CD4-positive, alpha-beta T cell (primary cell): ENCODE measurements at regions not wholly inside any gene's neighbourhood (a gene's known extent, or its start where the extent isn't known, plus 50 kb on each side); places are given as distances from the start of the nearest gene placed in this dataset.

ENCODE experiments used
- ATAC-seq: fragments of 200-7000 bp; cut with Tn5 transposase; one replicate; pipeline ENCODE4 v1.10.0; 2022; ENCODE audit warnings: mild to moderate bottlenecking; ENCODE audit not compliant: poor library complexity
- CTCF ChIA-PET: fragments of 350-600 bp; sonication (Branson Sonifier 250); formaldehyde crosslinking; loops from one replicate; lab custom pipeline; 2021; ENCODE audit warnings: antibody characterized with exemption, inconsistent platforms; lab: Charles Lee
- POLR2A ChIA-PET: fragments of 350-600 bp; sonication (Branson Sonifier 250); formaldehyde crosslinking; loops from one replicate; lab custom pipeline; 2021; ENCODE audit warnings: antibody characterized with exemption, inconsistent platforms; lab: Charles Lee
- DNase-seq, 14 experiments: peaks; one replicate each; pipeline ENCODE4 v3.0.0-alpha.2; 2013 to 2020; ENCODE audit warnings: mixed read lengths in 2 of 14
- H3K27ac ChIP-seq, 2 donors: one replicate each; pipeline versions ENCODE4 v1.5.1 to v1.7.0; 2013; ENCODE audit warnings: low read length in 2 of 2, low read depth in 1 of 2, mild to moderate bottlenecking in 1 of 2
- H3K27me3 ChIP-seq, 2 experiments: 1 replicate in 1 of 2; 2 replicates in 1 of 2; pipeline versions ENCODE4 v1.6.1 to v1.7.0; 2013; ENCODE audit warnings: low read length in 2 of 2, control low read depth in 1 of 2, mild to moderate bottlenecking in 1 of 2, moderate library complexity in 1 of 2; ENCODE audit not compliant: insufficient read depth in 2 of 2, control insufficient read depth in 1 of 2
- H3K36me3 ChIP-seq: one replicate; pipeline ENCODE4 v1.6.1; 2013; ENCODE audit warnings: low read length, control low read depth; ENCODE audit not compliant: insufficient read depth
- H3K4me1 ChIP-seq: one replicate; pipeline ENCODE4 v1.6.1; 2013; ENCODE audit warnings: low read length, control low read depth; ENCODE audit not compliant: insufficient read depth
- H3K4me3 ChIP-seq: one replicate; pipeline ENCODE4 v1.5.1; 2013; ENCODE audit warnings: mild to moderate bottlenecking, low read length, moderate library complexity
- H3K9me3 ChIP-seq, 2 experiments: 1 replicate in 1 of 2; 2 replicates in 1 of 2; pipeline versions ENCODE4 v1.6.1 to v1.7.0; 2013; ENCODE audit warnings: low read length in 2 of 2, mild to moderate bottlenecking in 2 of 2, control low read depth in 1 of 2, moderate library complexity in 1 of 2; ENCODE audit not compliant: control insufficient read depth in 1 of 2, insufficient read depth in 1 of 2
- H3K27ac Mint-ChIP-seq: one replicate; pipeline ENCODE4 v1.8.0; 2020; ENCODE audit warnings: mixed read lengths
- H3K27me3 Mint-ChIP-seq: one replicate; pipeline ENCODE4 v1.8.0; 2021; ENCODE audit warnings: mixed read lengths
- H3K36me3 Mint-ChIP-seq: one replicate; pipeline ENCODE4 v1.8.0; 2021; ENCODE audit warnings: low read depth, mixed read lengths
- H3K4me1 Mint-ChIP-seq: one replicate; pipeline ENCODE4 v1.8.0; 2021; ENCODE audit warnings: low read depth, mixed read lengths
- H3K4me3 Mint-ChIP-seq: one replicate; pipeline ENCODE4 v1.8.0; 2020; ENCODE audit warnings: mild to moderate bottlenecking, mixed read lengths
- H3K9me3 Mint-ChIP-seq: one replicate; pipeline ENCODE4 v1.8.0; 2020; ENCODE audit warnings: mixed read lengths
- CTCF ChIP-seq: fragments of 200-600 bp; IDR thresholded peaks from one replicate; pipeline ENCODE4 v1.8.0; 2022; ENCODE audit warnings: antibody characterized with exemption, mild to moderate bottlenecking
- intact Hi-C, 2 experiments: fragments of 100-400 bp; cut with DNase I in 1 of 2; cut with micrococcal nuclease in 1 of 2; formaldehyde crosslinking; loops; one replicate each; pipeline versions ENCODE4 v1.15.1 to v1.9.0; 2023 to 2025; cut with DNase I, micrococcal nuclease

DNA sequence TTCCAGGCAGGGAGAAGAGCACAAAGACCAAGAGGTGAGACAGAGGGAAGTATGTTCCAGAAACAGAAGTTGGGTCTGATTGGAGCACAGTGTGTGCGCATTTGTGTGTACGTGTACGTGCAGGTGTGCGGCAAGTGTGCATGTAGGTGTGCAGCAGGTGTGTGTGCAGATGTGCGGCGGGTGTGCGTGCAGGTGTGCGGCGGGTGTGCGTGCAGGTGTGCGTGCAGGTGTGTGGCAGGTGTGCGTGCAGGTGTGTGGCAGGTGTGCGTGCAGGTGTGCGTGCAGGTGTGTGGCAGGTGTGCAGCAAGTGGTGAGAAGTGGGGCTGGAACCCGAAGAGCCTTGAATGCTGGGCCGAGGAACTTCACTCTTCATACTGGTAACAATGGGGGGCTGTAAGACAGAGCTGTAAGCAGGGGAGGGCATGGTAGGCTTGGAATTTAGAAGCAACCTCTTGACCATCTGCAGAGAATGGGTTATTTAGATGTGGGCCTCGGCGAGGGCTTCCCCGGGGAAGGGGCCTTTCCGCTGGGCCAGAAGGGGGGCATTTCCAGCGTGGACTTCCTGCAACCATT lies 118.0 kb upstream of the WNT4 start:
- Histone ChIP-seq H3K27ac (no peak overlapping the region), H3K4me1 (no peaks in the 10 kb centered on the region), H3K27me3 (no peaks in the 10 kb centered on the region), H3K9me3 (peaks cover 0 to 4% of the 10 kb centered on the region in 2 experiments), H3K36me3 (no peaks in the 10 kb centered on the region), H3K4me3 (no peak overlapping the region)
- no peak for TF ChIP-seq CTCF
- intact Hi-C loops = no loop called here
- Mint-ChIP-seq H3K9me3 (no peaks in the 10 kb centered on the region), H3K27me3 (peaks cover 13% of the 10 kb centered on the region), H3K27ac (no peak overlapping the region), H3K36me3 (no peaks in the 10 kb centered on the region), H3K4me3 (no peak overlapping the region), H3K4me1 (no peaks in the 10 kb centered on the region)
- ChIA-PET CTCF (no interaction called here), POLR2A (no interaction called here)
- ATAC-seq = no peak
- no peak for DNase-seq

GRCh38 chr1:22261580-22261979 lies 118.7 kb upstream of the WNT4 start:
- no peaks in the 10 kb centered on the region for H3K36me3 ChIP-seq
- Mint-ChIP-seq H3K27me3 (peaks cover 9% of the 10 kb centered on the region), H3K4me3 (no peak overlapping the region), H3K36me3 (no peaks in the 10 kb centered on the region), H3K9me3 (no peaks in the 10 kb centered on the region), H3K4me1 (no peaks in the 10 kb centered on the region), H3K27ac (no peak overlapping the region)
- DNase-seq (no peak), ATAC-seq (no peak)
- intact Hi-C loops = no loop called here
- TF ChIP-seq CTCF = no peak
- H3K9me3 ChIP-seq = peaks cover 0 to 4% of the 10 kb centered on the region in 2 experiments
- POLR2A ChIA-PET = no interaction called here
- H3K27me3 ChIP-seq = no peaks in the 10 kb centered on the region
- H3K4me3 ChIP-seq = no peak overlapping the region
- no peaks in the 10 kb centered on the region for H3K4me1 ChIP-seq
- CTCF ChIA-PET = no interaction called here
- H3K27ac ChIP-seq = no peak overlapping the region

DNA sequence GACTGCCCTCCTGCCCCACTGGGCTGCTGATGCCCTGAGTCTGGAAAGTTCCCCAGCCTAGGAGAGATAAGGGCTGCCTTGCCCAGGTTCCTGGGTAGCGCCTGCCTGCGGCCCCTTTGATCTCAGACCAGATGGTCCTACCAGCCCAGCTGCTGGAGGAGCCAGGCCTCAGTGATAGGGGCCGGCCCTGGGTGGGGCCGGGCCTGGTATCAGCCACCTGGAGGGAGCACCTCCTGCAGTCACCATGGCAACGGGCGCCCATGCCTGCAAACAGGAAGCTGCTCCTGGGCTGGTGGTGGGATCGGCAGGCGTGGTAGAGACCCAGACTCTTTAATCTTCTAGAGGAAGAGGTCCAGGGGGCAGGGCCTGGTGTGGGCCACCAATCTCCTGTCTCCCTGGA lies 119.7 kb upstream of the WNT4 start:
- H3K36me3 ChIP-seq = no peaks in the 10 kb centered on the region
- Mint-ChIP-seq H3K9me3 (no peaks in the 10 kb centered on the region), H3K4me3 (no peak overlapping the region), H3K27me3 (peaks cover 9% of the 10 kb centered on the region), H3K27ac (no peak overlapping the region), H3K4me1 (no peaks in the 10 kb centered on the region), H3K36me3 (no peaks in the 10 kb centered on the region)
- H3K9me3 ChIP-seq = peaks cover 0 to 4% of the 10 kb centered on the region in 2 experiments
- H3K4me3 ChIP-seq = no peak overlapping the region
- no peak for ATAC-seq
- TF ChIP-seq CTCF = no peak
- no peaks in the 10 kb centered on the region for H3K4me1 ChIP-seq
- POLR2A ChIA-PET = no interaction called here
- intact Hi-C loops = no loop called here
- DNase-seq = no peak
- no peaks in the 10 kb centered on the region for H3K27me3 ChIP-seq
- CTCF ChIA-PET = no interaction called here
- no peak overlapping the region for H3K27ac ChIP-seq
